ENCODE measurements at regions not wholly inside any gene's neighbourhood (a gene's known extent, or its start where the extent isn't known, plus 50 kb on each side); places are given as distances from the start of the nearest gene placed in this dataset.
"Not testable (repeated sequence)": the region's sequence is repeated elsewhere in the genome, so short reads cannot be mapped to it uniquely, and the experiment has no call there.

DNA sequence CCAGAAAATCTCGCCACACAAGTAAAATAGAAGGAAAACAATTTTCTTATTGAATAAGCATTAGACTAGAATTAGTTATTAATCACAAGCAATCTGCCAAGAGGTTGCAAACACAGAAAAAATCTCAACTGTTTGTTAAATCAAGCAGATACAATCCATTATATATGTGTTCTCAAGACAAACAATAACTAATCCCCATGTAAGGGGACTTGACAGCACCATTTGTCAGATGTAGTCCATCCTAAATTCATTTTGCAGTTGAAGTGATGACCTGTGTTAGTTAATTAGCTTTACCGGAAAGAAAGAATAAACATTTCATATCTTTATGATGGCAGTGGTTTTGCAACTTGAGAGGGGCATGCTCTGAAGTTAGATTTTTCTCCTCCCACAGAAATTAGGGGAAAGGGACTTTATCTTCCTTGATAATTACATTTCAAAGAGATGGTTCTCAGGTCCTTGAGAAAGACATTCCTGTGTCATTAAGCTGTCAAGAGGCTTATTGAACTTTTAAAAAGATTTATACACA, 1588.0 kb downstream of the GRIK2 start:
- DNase-seq = no peak

DNA sequence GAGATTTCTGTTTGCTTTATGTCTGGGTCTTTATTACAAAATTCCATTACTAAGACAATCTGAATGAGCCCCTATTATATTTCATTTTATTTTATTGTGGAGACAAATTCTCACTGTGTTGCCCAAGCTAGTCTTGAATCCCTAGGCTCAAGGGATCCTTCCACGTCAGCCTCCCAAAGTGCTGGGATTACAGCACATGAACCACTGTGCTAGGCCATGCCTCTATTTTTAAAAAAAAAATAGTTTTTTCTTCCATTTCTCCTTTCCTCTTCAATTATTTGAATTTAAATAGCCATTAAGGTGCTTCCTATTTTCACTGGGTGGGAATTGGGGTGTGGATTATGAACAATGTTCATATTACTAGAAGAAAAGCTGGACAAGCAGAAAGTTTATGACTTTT, 1587.4 kb downstream of the GRIK2 start:
- DNase-seq = no peak

DNA sequence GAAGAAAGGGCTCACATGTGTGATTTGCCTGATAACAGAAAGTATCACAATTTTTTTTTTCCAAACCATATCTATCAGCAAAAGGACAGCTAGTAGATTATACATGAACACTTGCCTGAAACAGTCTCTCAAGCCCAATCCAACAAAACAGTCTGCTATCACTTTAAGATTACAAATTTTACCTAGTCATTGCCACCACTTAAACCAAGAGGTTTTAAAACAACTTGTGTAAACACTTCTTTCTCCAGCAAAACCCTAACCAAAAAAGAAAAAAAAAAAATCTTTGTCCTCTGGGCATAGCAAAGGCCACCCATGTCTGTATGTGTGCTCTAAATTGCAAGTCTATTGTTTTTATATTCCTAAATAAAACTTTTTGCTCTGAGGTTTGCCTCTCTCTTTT, 1568.4 kb downstream of the GRIK2 start:
- no peak for DNase-seq

DNA sequence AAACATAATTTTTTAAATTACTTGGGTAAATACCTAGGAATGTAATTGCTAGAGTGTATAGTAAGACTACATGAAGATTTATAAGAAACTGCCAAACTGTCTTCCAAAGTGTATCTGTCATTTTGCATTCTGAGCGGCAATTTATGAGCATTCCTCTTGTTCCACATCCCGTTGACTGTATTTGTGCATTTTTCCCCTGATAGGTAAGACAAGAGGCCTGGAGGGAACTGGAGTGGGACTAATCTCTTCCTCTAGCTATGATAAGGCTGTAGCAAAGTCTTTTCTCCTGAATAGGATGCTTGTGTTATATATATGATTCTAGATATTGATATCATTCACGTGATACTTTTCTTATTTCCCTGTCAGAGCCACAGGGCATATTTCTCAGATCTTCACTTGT, 1557.5 kb downstream of the GRIK2 start:
- DNase-seq = no peak

DNA sequence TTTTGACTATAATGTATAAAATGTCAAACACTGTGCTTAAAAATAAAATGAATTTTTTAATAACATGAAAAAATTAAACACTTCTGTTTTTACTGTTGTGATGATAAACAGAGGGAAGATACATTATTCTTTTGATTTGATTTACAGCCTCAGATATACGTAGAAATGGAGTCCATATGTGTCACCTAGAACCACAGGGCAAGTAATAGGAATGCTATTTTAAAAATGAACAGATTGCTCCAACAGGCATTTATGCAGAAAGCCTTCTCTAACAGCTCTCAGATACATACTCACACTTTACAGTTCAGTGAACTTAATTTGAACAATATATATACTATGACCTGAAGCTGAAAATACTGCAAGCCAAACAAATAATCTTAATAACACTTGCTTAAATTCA, 1551.0 kb downstream of the GRIK2 start:
- DNase-seq = no peak

DNA sequence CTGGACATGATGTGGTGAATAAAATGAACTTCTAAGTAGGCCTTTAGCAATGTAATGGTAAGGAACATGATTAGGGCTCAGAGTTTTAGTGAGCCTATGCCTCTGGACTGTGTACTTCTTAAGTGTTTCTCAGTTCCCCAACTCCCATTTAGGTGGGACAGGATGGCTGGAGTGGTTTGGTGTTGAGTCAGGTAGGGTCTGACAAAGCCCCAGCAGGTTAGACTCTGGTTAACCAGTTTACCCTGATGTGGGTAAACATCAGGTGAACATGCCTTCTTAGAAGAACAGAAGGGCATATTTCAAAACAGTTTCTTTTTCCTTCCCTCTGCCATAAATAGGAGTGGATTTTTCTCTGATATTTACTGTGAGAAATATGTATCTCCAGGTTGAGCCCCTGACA, 1548.7 kb downstream of the GRIK2 start:
- DNase-seq = no peak

DNA sequence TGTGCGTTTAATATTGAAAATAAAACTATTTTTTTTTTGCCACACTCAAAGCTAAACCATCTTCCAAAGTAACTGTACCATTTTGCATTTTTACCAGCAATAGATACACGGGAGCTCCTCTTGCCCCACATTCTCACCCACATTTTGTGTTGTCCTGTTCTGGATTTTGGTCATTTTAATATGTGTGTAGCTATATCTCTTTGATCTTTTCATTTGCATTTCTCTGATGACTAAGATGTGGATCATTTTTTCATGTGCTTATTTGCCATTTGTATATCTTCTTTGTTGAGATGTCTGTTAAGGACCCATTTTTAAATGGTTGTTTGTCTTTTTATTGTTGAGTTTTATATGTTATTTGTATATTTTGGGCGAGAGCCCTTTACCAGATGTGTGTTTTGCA, 1543.5 kb downstream of the GRIK2 start:
- DNase-seq = no peak

DNA sequence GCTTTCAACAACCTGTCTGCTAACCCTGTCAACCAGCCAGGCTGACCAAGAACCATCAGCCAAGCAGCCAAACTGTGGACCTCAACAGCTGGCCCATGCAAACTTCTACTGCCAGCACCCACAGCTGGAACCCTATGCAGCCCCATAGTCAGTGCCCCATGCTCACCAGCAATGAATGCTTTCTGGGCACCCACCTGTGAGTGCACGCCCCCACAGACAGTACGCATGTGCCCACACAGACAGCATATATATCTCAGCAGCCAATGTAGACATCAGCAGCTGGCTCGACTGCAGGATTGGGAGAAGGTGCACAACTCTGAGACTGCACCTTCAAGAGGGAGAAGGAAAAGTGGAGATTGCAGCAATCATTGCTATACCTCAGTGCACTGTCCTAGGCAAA, 1534.6 kb downstream of the GRIK2 start:
- no peak for DNase-seq

DNA sequence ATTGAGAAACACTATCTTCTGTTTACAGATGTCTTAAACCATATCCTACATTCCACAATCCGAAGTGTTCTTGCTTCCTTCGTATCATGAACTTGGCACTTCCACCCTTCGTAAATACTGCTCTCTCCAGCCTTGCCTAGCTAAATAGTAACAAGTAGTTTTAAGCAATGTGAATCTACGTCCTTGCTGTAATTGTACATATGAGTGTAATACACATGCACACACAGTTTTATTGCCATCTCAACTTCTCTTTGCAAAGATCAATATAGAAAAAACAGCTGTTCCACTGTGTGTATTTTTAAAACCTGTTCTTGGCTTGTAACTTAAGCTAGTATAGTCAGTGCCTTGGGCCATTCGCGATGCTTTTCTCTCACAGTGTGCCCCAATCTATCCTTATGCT, 1524.7 kb downstream of the GRIK2 start:
- no peak for DNase-seq

DNA sequence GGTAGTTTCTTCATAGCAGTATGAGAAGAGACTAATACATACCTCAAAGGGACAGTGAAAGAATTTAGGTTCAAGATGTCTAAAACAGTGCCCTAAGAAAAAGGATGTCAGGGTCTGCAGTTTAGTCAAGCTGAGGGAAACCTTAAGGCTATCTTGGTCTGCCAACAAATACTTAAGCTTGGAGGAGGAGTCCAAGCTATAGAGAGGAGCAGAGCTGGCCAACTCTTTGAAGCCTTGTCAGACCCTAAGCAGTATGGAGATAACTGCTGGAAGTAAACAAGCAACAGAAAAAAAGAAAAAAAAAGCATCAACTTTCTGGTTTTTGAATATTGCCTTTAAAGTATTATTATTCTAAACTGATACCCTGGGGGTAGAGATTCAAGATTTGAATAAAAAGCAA, 1518.1 kb downstream of the GRIK2 start:
- no peak for DNase-seq

DNA sequence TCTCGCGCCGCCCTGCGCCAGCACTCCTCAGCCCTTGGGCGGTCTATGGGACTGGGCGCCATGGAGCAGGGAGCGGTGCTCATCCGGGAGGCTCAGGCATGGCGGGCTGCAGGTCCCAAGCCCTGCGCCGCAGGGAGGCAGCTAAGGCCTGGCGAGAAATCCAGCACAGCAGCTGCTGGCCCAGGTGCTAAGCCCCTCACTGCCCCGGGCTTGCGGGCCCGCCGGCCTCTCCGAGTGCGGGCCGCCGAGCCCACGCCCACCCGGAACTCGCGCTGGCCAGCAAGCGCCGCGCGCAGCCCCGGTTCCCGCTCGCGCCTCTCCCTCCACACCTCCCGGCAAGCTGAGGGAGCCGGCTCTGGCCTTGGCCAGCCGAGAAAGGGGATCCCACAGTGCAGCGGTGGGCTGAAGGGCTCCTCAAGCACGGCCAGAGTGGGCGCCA, 1517.2 kb downstream of the GRIK2 start:
- DNase-seq = not testable (repeated sequence)

DNA sequence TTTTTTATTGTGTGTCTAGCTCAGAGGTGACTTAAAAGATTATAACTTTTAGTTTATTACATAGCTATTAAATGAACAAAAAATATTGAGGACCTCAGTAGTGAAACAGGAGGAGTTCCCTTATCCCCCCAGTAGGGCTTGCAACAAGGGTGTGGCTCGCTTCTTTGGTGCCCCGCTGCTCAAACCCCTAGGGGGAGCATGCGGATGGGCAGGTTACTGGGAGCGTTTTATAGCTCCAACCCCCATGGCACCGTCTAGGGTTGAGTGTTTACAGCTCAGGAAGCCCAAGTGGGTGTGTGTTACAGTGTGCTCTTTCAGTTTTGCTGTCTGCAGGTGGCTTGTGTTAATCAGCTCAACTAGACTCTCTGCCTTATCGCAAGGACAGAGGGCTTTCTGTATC, 1513.7 kb downstream of the GRIK2 start:
- DNase-seq = no peak

DNA sequence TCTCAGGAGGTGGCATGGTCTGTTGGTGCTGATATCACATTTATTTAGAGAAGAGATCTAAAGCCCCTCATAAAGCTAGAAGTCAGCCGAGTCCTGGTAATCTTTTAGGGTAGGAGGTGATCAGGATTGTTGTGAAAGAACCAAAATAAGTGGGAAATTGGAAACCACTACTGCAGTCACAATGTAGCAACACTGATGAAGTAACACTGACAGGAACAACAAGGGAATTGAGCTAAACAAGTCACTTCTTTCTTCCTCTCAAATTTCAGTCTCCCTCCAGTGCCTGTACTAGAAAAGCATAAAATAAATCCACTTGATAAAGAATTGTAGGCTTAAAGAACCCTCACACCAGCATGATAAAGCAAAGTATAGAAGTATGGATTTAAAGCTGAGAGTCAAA, 1509.0 kb downstream of the GRIK2 start:
- no peak for DNase-seq

DNA sequence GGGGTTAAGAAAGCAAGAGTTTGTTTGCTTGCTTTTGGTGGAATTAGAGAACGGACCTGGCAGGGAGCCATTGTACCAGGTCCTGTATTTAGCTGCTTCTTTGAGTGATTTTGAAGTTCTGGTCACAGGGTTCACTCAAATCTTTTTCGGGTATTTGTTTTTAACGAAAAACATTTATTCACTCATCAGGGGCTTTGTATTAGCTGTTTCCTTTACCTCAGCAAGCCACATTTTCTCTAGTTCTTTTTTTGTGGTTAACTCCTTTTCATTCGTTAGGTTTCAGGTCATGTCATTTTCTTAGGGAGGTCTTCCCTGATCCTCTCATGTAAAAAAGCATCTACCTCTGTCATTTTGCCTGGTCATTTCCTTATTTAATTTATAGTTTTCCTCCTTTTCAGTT, 1502.2 kb downstream of the GRIK2 start:
- no peak for DNase-seq

DNA sequence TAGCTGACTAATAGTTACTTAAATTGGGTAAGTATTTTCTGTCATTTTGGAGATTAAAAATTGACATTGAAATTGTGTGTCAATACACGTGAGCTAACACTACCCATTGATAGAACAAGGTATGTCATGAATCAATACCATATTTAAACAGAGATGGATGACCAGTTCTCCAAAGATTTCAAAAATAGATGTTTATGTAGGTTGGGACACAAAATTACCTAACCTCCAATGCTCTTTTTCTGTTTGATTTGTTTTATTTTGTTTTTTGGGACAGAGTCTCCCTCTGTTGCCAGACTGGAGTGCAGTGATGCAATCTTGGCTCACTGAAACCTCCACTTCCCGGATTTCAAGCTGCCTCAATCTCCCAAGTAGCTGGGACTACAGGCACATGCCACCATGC, 1491.7 kb downstream of the GRIK2 start:
- no peak for DNase-seq

DNA sequence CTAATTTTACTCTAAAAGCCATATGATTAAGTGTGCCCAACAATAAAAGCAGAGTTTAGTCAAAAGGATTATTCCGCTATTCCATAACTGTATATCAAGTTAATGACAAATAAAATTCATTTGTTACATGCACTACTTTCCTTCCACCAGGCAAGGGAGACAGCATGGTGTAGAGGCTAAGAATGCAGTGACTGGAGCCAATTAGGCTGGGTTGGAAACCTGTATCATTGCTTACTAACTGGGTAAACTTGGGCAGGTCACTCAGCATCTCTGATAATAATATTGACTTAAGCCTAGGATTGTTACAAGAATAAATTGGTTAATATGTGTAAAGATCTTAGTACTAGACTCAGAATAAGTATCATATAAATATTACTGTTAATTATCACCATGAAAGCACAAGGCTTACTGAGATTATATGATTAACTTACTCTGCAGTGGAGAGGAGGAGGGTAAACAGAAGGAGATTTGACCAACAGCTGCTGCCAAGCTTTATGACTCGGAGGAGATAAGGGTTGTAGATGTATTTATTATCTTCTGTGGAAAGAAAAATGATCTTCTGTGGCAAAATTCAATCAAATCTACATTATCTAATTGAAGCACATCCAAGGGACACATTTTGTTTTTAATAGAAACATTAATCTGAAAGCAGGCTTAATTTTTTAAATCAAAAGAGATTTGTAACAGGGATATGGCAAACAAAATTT, 1459.9 kb downstream of the GRIK2 start:
- no peak for DNase-seq

DNA sequence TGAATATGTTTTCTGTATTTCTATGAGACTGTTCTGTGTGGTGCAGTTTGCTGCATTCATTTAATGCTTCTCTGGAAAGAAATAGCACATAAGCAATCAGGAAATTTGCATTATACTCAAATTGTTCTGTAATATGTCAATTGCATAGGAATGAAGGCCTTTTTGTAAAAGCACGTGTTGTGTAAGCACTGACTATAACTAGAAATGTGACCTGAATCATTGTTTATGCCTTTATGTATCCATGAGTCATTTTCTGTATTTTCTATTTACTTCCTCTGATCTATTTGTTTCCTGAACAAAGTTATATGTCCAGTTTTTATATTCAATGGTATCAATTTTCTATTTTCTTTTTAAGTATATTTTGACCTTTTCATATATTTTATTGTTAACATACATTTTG, 1455.3 kb downstream of the GRIK2 start:
- DNase-seq = no peak

DNA sequence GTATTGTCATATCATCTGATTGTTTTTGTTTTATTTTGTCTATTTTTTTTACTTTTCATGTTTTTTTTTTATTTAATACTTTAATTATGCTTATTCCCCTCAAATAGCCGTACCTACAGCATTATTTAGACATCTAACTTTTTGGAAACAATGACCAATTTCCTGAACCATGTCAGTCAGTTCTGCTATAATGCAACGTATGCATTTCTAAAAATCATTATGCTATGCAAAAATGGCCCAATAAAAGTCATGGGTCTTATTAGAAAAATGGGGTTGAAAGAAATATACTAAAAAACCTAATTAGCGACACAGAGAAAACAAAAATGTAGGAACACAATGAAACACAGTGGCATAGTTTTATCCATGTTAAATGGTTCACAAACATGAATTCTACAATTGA, 1454.7 kb downstream of the GRIK2 start:
- DNase-seq = no peak

DNA sequence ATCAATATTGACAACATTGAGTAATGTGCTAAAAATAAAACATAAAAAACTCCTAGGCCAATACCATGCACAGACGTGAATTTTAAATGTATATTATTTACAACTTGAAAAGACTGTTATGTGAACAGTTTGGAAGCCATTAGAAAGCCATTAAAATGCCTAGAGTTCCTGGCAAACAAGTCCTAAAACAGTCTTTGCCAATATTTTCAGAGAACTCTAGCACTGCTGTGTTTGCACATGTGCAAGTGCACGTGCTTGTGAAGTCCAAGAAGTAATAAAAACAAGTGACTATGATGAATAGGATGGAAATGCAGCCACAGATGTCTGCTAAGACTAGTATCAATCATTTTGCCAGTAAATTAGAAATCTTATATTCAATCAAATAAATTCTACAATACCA, 1447.6 kb downstream of the GRIK2 start:
- DNase-seq = no peak

DNA sequence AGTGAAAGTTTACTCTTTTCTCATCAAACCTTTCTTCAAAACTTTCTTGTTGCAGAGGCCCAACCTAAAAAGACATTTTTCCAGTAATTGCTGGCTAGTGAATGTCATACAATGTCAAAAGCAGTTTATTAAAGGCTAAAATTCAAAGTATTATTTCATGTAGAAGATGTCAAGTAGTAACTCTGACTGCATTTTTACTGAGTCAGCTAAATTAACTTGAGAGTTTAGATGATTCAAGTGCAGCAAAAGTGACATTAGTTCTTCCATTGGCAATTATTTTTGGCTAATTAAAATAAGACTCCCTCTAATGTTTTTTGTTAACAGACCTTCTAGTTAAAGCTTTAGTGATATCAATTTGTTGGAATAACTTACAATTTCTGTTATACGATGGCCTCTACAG, 1438.5 kb downstream of the GRIK2 start:
- DNase-seq = no peak

DNA sequence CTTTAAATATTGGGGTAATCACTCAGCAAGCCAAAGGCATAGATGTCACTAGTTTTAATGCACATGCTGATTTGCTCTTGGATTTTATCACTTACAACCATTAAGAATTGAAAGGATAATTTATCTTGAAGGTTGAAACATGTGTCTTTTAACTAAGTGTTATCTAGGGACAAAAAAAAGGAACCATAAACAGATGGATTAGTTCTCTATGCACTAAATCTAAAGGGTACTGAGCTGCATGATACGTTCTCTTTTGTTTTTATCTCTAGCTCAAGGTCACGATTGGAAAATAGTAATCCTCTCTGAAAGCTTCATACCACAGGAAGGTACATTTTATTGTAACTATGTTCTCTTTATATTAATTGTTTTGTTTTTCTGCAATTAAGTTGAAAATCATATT, 1426.6 kb downstream of the GRIK2 start:
- no peak for DNase-seq

DNA sequence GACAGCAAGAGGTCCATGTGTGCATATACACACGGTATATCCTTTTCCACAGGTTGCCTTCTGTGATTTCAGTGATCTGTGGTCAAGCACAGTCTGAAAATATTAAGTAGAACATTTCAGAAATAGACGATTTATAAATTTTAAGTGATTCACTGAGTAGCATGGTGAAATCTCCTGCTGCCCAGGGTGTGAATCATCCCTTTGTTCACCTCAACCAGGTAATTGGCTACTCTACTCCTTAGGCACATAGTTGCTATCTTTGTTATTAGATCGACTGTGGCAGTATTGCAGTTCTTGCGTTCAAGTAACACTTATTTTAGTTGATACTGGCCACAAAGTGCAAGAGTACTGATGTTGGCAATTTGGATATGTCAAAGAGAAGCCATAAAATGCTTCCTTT, 1421.7 kb downstream of the GRIK2 start:
- DNase-seq = no peak

DNA sequence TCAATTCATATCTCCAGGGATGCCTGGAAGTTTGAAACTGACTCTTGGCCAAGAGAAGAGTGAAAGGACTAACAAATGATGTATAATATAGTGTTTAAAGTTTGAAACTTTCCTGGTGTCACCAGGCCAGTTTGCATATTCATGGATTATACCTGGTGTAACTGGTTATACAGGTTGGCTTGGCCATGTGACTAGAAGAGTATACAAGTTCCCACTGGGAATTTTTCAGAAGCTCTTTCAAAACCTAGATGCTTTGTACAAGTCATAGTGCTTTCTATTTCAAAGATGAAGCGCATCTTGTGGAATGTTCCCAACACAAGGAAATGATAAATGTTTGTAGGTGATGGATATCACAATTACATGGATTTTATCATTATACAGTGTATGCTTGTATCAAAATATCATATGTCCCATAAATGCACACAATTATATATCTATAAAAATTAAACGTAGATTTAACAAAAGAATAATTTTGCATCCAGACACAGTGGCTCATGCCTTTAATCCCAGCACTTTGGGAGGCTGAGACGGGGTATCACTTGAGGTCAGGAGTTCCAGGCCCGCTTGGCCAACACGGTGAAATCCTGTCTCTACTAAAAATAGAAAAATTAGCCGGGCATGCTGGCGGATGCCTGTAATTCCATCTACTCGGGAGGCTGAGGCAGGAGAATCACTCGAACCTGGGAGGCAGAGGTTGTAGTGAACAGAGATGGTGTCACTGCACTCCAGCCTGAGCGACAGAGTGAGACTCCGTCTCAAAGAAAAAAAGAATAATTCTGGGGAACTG, 1420.2 kb downstream of the GRIK2 start:
- no peak for DNase-seq

DNA sequence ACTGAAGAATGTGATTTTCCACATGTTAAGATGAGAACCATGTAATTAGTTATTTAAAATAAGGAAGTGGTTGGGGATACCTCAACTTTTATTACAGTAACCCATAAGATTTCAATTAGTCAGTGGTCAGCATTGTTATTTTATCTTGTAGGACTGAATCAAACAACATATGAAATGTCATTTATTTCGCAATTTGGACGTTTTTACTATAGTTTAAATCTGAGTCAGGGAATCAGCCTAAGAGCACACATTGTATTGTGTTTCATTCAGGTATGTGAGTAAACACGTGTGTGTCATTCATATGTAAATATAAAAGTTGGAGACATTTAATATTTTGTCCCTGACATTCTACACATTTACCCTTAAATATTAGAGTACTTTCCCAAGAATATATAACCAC, 1418.7 kb downstream of the GRIK2 start:
- DNase-seq = no peak

Measured in SIG-M5 (cell line).